ENCODE measurements at regions not wholly inside any gene's neighbourhood (a gene's known extent, or its start where the extent isn't known, plus 50 kb on each side); places are given as distances from the start of the nearest gene placed in this dataset.

DNA sequence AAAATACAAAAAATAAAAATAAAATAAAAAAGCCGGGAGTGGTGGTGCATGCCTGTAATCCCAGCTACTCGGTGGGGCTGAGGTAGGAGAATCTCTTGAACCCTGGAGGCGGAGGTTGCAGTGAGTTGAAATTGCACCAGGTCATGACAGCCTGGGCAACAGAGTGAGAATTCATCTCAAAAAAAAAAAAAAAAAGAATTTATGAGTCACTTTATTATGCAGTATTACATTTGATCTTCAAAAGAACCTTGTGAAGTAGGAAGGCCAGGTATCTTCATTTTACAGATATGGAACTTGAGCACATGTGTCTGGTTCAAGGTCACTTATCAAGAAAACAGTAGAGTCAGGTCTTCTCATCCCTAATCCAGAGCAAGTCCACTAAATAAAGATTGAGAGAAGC lies 459.4 kb upstream of the HNRNPA3 start:
- Mint-ChIP-seq H3K9me3 (no peaks in the 10 kb centered on the region), H3K4me1 (no peaks in the 10 kb centered on the region), H3K27me3 (no peaks in the 10 kb centered on the region), H3K36me3 (peaks cover 1% of the 10 kb centered on the region), H3K27ac (no peak overlapping the region), H3K4me3 (no peak overlapping the region)

DNA sequence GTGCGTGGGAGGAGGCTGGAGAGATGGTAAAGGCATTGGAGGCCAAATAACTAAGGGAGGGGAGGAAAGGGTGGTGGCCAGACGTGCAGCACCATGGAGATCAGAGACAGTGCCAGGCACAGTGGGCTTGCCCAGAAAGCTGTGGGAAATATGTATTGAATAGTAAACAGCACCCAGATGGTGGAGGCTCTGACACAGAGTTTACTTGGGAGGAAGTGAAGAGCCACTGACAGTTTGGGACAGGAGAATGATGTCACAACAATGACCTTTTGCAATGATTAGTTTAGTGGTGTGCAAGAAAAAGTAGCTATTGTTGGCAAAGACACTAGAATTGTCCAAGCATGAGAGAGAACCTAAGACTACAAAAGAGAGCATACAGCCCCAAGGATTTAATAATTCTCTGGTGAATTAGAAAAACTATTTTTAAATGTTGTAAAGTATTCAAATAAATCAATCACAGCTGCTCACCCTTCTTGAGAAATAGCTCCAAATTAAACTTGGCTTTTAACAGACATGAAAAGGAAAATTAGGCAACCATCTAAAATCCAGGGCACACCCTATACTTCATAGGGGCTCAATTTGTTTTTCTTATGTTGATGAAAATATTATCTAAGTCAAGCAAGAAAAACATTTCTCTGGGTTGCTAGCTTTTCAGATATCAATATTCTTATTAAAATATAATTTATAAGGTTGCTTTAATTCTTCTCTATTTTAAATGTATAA lies 458.7 kb upstream of the HNRNPA3 start:
- Mint-ChIP-seq H3K9me3 (no peaks in the 10 kb centered on the region), H3K4me1 (no peaks in the 10 kb centered on the region), H3K27ac (no peak overlapping the region), H3K36me3 (peaks cover 1% of the 10 kb centered on the region), H3K4me3 (no peak overlapping the region), H3K27me3 (no peaks in the 10 kb centered on the region)

DNA sequence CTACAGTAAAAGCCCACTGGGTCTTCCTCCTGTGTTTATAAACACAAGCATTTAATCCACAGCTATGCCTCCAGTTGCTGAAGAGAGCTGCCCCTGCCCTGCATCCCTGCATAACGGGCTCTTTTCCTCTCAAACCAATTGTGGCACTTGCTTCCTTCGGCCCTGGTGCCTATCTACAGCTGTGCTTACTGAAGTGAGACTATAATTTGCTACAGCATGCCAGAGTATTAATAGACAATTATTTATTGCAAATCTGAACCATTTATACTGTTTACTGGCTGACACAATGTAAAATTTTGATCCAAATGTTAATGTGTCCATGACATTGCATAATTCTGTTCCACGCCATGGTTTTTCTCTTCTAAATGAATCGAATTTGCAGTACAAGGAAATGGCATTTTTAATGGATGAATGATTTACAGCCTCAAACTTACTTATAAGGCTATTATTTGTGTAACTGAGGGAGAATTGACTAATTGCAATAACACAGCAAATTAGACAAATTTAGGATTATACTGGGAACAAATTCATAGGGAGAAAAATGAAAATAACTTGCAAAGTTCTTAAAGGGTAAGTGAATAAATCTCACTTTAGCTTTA lies 457.0 kb upstream of the HNRNPA3 start:
- Mint-ChIP-seq H3K4me1 (no peaks in the 10 kb centered on the region), H3K36me3 (peaks cover 1% of the 10 kb centered on the region), H3K27ac (no peak overlapping the region), H3K4me3 (no peak overlapping the region), H3K9me3 (no peaks in the 10 kb centered on the region), H3K27me3 (no peaks in the 10 kb centered on the region)

GRCh38 chr2:176758426-176758825 lies 454.2 kb upstream of the HNRNPA3 start:
- peaks cover 2% of the 10 kb centered on the region for H3K27me3 Mint-ChIP-seq
- no peaks in the 10 kb centered on the region for H3K9me3 Mint-ChIP-seq
- H3K4me1 Mint-ChIP-seq = no peaks in the 10 kb centered on the region
- H3K4me3 Mint-ChIP-seq = no peak overlapping the region
- no peak overlapping the region for H3K27ac Mint-ChIP-seq
- peaks cover 1% of the 10 kb centered on the region for H3K36me3 Mint-ChIP-seq

DNA sequence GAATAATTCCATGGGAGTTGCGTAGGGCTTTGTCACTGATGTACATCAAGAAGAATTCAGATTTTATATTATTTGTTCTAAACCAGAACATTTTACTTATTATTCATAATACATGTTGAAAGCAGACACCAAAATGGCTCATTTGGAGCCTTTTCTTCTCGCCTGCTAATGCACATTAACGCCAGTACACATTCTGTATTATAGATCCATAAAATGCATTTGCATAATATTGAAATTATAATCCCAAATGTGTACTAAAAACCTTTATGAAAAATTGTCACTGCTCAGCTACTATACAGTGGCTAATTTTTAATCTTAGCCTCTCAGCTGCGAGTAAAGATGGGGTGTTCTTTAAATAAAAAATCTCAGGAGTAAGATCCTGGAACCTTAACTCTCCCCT lies 452.2 kb upstream of the HNRNPA3 start:
- Mint-ChIP-seq H3K4me1 (peaks cover 2 to 8% (median 8%) of the 10 kb centered on the region in 3 donors), H3K27me3 (peaks cover 2% of the 10 kb centered on the region), H3K9me3 (no peaks in the 10 kb centered on the region), H3K4me3 (no peak overlapping the region), H3K27ac (peak overlapping the region in 1 of 3 donors; percentile 55), H3K36me3 (peaks cover 2% of the 10 kb centered on the region)

DNA sequence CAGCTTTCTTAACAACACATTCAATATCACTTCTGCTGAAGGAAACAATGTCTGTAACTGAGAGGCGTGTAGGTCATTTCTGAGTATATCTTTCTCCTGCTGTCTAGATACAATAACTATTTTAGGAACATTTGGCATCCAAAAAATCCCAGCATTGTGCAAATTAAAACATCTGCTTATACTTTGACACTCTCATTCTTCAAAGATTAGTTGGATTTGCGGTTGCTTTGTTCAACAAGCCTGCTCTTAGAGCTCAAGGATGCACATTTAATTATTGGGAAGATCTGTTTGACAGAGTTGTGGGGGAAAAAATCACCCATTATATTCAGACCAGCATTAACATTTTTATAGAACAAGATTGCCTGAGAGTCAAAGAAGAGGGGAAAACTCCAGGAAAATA lies 449.5 kb upstream of the HNRNPA3 start:
- H3K27me3 Mint-ChIP-seq = peaks cover 2% of the 10 kb centered on the region
- peaks cover 2% of the 10 kb centered on the region for H3K36me3 Mint-ChIP-seq
- H3K4me1 Mint-ChIP-seq = peaks cover 4 to 8% (median 8%) of the 10 kb centered on the region in 3 donors
- H3K4me3 Mint-ChIP-seq = no peak overlapping the region
- H3K9me3 Mint-ChIP-seq = no peaks in the 10 kb centered on the region
- H3K27ac Mint-ChIP-seq = no peak overlapping the region

- Mint-ChIP-seq H3K9me3 (no peaks in the 10 kb centered on the region), H3K36me3 (peaks cover 2% of the 10 kb centered on the region), H3K4me1 (peaks cover 7 to 10% (median 8%) of the 10 kb centered on the region in 3 donors), H3K27me3 (peaks cover 2% of the 10 kb centered on the region), H3K27ac (no peak overlapping the region), H3K4me3 (peak overlapping the region in 1 of 4 donors; percentile 45)
Measured at GRCh38 chr2:176763851-176764404, 448.7 kb upstream of the HNRNPA3 start.

- H3K4me3 Mint-ChIP-seq = no peak overlapping the region
- peaks cover 7 to 14% (median 13%) of the 10 kb centered on the region in 3 donors for H3K4me1 Mint-ChIP-seq
- peaks cover 2% of the 10 kb centered on the region for H3K36me3 Mint-ChIP-seq
- H3K9me3 Mint-ChIP-seq = no peaks in the 10 kb centered on the region
- H3K27me3 Mint-ChIP-seq = peaks cover 3% of the 10 kb centered on the region
- H3K27ac Mint-ChIP-seq = no peak overlapping the region
Measured at GRCh38 chr2:176764921-176765320, 447.7 kb upstream of the HNRNPA3 start.

GRCh38 chr2:176766005-176766404 lies 446.6 kb upstream of the HNRNPA3 start:
- Mint-ChIP-seq H3K27me3 (peaks cover 4% of the 10 kb centered on the region), H3K36me3 (peaks cover 2% of the 10 kb centered on the region), H3K4me3 (no peak overlapping the region)

GRCh38 chr2:176768185-176768584 lies 444.4 kb upstream of the HNRNPA3 start:
- Mint-ChIP-seq H3K4me3 (peak overlapping the region in 2 of 4 donors; percentile 7 to 47), H3K27ac (no peak overlapping the region), H3K4me1 (peaks cover 7 to 16% (median 13%) of the 10 kb centered on the region in 3 donors), H3K27me3 (peaks cover 2% of the 10 kb centered on the region), H3K9me3 (peaks cover 0 to 9% (median 9%) of the 10 kb centered on the region in 3 donors), H3K36me3 (peaks cover 5% of the 10 kb centered on the region)

More at GRCh38 chr2:176766005-176766404, 446.6 kb upstream of the HNRNPA3 start:
- Mint-ChIP-seq H3K9me3 (no peaks in the 10 kb centered on the region), H3K4me1 (peaks cover 7 to 16% (median 13%) of the 10 kb centered on the region in 3 donors), H3K27ac (no peak overlapping the region)

GRCh38 chr2:176769021-176769420 lies 443.6 kb upstream of the HNRNPA3 start:
- Mint-ChIP-seq H3K4me1 (peaks cover 7 to 14% (median 10%) of the 10 kb centered on the region in 3 donors), H3K36me3 (peaks cover 5% of the 10 kb centered on the region), H3K4me3 (peak overlapping the region in 1 of 4 donors; percentile 7), H3K27ac (no peak overlapping the region), H3K27me3 (peaks cover 2% of the 10 kb centered on the region), H3K9me3 (peaks cover 0 to 14% (median 9%) of the 10 kb centered on the region in 3 donors)

DNA sequence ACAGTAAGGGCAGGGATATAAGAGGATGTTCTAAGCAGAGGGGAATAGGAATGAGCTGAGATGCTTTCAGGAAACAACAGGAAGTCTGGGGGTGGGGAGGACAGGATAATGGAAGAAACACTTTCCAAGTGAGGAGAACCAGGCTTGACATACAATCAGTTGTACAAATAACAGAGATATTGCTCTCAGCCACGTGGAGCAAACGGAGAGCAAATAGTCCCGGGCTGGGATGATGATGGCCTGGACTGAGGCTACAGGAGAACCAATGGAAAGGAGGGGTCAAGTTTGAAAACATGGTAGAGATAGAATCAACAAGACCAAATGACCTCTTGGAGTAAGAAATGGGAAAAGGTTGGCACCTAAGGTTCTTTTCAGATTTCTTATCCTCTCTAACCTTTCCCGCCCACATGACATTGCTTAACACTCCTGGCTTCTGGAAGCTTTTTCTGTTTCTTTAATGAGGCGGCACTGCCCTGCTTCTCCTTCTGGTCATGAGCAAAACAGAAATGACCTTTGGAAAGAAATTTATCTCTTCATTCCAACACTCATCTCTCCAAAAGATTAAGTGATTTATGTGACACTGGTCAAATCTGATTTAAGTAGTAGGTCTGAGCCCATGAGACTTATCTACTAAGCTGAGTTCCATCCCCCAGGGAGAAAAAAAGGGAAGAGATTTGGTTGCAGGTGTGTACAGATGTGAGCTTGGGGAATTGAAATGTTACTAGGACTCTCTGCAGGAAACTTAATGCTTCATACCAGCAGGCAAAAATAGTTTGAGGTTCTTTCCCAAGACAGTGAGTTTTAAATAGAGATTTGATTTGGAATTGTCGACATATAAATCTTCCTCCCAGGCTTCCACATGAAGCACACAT lies 442.9 kb upstream of the HNRNPA3 start:
- H3K9me3 Mint-ChIP-seq = peaks cover 0 to 14% (median 12%) of the 10 kb centered on the region in 3 donors
- peaks cover 2% of the 10 kb centered on the region for H3K27me3 Mint-ChIP-seq
- H3K36me3 Mint-ChIP-seq = peaks cover 4% of the 10 kb centered on the region
- no peak overlapping the region for H3K27ac Mint-ChIP-seq
- peaks cover 5 to 8% (median 6%) of the 10 kb centered on the region in 3 donors for H3K4me1 Mint-ChIP-seq
- H3K4me3 Mint-ChIP-seq = peak overlapping the region in 2 of 4 donors; percentile 31 to 65

DNA sequence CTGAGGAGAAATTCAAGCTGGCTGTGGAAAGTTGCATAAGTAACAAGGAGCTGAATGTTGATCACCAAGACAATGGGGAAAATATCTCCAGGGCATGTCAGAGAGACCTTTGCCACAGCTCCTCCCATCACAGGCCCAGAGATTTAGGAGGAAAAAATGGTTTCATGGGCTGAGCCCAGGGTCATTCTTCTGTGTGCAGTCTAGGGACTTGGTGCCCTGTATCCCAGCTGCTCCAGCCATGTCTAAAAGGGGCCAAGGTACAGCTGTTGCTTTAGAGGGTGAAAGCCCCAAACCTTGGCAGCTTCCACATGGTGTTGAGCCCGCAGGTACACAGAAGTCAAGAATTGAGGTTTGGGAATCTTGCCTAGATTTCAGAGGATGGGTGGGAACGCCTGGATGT lies 439.8 kb upstream of the HNRNPA3 start:
- H3K27ac Mint-ChIP-seq = no peak overlapping the region
- H3K4me3 Mint-ChIP-seq = no peak overlapping the region
- peaks cover 5 to 8% (median 6%) of the 10 kb centered on the region in 3 donors for H3K4me1 Mint-ChIP-seq
- H3K9me3 Mint-ChIP-seq = peaks cover 2 to 14% (median 12%) of the 10 kb centered on the region in 3 donors
- H3K36me3 Mint-ChIP-seq = peaks cover 4% of the 10 kb centered on the region
- peaks cover 5% of the 10 kb centered on the region for H3K27me3 Mint-ChIP-seq

- peaks cover 2 to 14% (median 12%) of the 10 kb centered on the region in 3 donors for H3K9me3 Mint-ChIP-seq
- H3K27me3 Mint-ChIP-seq = peaks cover 4% of the 10 kb centered on the region
- H3K36me3 Mint-ChIP-seq = peaks cover 4% of the 10 kb centered on the region
- H3K4me3 Mint-ChIP-seq = no peak overlapping the region
- H3K4me1 Mint-ChIP-seq = peaks cover 0 to 2% (median 0%) of the 10 kb centered on the region in 3 donors
- H3K27ac Mint-ChIP-seq = no peak overlapping the region
Measured at GRCh38 chr2:176774766-176775451, 437.7 kb upstream of the HNRNPA3 start.

Measured in IgD-negative memory B cell (primary cell).